Activated naive CD8-positive, alpha-beta T cell treated with anti-CD3 and anti-CD28 coated beads, Interleukin-2, amount 50 U/mL, for 24 hours (primary cell): ENCODE measurements at regions not wholly inside any gene's neighbourhood (a gene's known extent, or its start where the extent isn't known, plus 50 kb on each side); places are given as distances from the start of the nearest gene placed in this dataset.
A peak's percentile ranks its signal among the peaks of the same experiment; 100 is the strongest.
"Not testable (repeated sequence)": the region's sequence is repeated elsewhere in the genome, so short reads cannot be mapped to it uniquely, and the experiment has no call there.

ENCODE experiments used
- ATAC-seq: fragments of 150-1000 bp; cut with Tn5 transposase; one replicate; pipeline ENCODE4 v1.10.0; 2021
- DNase-seq: peaks from one replicate; pipeline ENCODE4 v3.0.0; 2021
- H3K27ac Mint-ChIP-seq: one replicate; pipeline ENCODE4 v1.8.0; 2021; ENCODE audit warnings: mild to moderate bottlenecking, mixed read lengths
- H3K27me3 Mint-ChIP-seq: one replicate; pipeline ENCODE4 v1.8.0; 2021; ENCODE audit warnings: mixed read lengths
- H3K36me3 Mint-ChIP-seq: one replicate; pipeline ENCODE4 v1.8.0; 2021; ENCODE audit warnings: low read depth, mixed read lengths
- H3K4me1 Mint-ChIP-seq: one replicate; pipeline ENCODE4 v1.8.0; 2021; ENCODE audit warnings: mixed read lengths
- H3K4me3 Mint-ChIP-seq: one replicate; pipeline ENCODE4 v1.8.0; 2021; ENCODE audit warnings: mild to moderate bottlenecking, moderate library complexity, mixed read lengths
- H3K9me3 Mint-ChIP-seq: one replicate; pipeline ENCODE4 v1.8.0; 2021; ENCODE audit warnings: mixed read lengths

DNA sequence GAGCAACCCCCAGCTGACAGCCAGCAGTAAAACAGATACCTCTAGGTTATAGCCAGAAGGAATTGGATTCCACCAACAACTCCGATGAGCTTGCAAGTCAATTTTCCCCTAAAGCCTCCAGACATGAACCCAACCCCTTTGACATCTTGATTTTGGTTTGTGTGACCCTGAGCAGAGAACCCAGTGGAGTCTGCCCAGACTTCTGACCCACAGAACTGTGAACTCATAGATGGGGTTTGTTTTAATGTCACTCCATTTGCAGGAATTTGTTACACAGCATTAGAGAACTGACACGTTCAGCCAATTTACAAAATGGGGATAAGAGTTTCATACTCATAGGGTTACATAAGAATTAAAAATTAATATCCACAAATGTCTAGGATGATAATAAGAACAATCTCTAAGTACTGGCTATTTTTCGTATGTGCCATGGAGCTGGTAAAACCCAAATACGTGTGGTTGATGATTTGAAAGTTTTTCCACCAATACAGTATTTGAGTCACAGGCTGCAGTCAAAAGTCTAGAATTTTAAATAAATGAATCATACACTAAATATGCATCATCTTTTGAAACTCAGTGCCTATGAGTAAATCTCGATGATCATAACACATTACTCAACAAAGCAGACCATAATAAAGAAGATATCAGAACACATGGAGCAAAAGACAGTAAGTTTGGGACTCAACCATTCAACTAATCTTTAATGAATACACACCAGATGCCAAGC lies 380.0 kb downstream of the ANAPC1 start:
- H3K4me3 Mint-ChIP-seq, H3K36me3 Mint-ChIP-seq, DNase-seq, H3K9me3 Mint-ChIP-seq: not testable (repeated sequence)
- peak; percentile 61 for ATAC-seq
- Mint-ChIP-seq H3K27me3 (peaks cover 13% of the 10 kb centered on the region), H3K4me1 (peaks cover 38% of the 10 kb centered on the region), H3K27ac (peak overlapping the region; percentile 46)

DNA sequence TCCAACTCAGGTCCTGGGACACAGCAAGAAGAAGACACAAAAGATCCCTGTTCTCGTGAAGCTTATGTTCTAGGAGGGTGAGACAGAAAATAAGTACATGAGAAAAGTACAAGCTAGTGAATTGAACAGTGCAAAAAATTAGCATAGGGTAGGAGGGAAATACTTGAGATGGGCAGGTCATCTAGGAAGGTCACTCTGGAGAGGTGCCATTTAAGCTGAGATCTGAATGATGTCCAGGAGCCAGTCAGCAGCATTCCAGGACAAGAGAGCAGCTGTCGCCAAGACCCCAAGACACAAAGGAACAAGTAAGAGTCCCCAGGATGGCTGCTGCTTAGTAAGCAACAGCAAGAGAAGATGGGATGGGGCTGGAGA lies 379.4 kb downstream of the ANAPC1 start:
- H3K36me3 Mint-ChIP-seq, ATAC-seq, DNase-seq, H3K4me3 Mint-ChIP-seq, H3K9me3 Mint-ChIP-seq: not testable (repeated sequence)
- Mint-ChIP-seq H3K27ac (peak overlapping the region; percentile 46), H3K27me3 (peaks cover 15% of the 10 kb centered on the region), H3K4me1 (peaks cover 40% of the 10 kb centered on the region)

DNA sequence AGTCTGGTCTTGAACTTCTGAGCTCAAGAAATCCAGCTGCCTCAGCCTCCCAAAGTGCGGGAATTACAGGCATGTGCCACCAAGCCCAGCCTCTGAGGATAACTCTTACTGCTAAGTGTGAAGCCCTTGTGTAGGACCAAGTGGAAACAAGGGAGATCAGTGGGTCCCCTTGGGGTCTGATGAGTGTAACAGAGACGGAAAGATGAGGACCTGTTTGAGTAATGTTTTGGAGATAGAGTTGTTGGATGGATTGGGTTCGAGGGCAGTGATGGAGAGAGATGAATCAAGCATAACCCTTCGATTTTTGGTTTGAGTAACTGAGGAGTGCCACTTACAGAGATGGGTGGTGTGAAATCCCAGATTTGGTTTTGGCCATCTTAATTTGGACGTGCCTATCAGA lies 378.7 kb downstream of the ANAPC1 start:
- DNase-seq, H3K4me3 Mint-ChIP-seq, H3K9me3 Mint-ChIP-seq, ATAC-seq, H3K27ac Mint-ChIP-seq, H3K36me3 Mint-ChIP-seq: not testable (repeated sequence)
- Mint-ChIP-seq H3K4me1 (peaks cover 40% of the 10 kb centered on the region), H3K27me3 (peaks cover 15% of the 10 kb centered on the region)

DNA sequence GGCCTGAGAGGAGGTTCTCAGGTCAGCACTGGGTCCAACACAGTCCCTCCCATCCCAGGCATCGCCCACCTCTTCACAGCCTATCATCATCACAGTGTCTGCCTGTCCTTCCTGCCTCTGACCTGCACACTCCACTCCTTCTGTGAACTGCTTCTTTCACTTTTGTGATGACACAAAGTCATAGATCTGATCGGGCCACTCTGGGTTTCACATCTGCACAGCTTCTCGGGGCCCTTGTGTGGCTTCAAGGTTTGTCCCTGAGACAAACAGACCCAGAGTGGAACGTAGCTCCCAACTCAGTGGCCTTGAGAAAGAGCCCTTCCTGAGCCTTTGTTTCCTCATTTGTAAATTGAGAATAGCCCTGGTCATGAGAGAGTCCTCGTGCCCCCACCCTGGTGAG lies 377.1 kb downstream of the ANAPC1 start:
- H3K4me1 Mint-ChIP-seq: peaks cover 39% of the 10 kb centered on the region
- H3K36me3 Mint-ChIP-seq, H3K27ac Mint-ChIP-seq, H3K9me3 Mint-ChIP-seq, H3K4me3 Mint-ChIP-seq: not testable (repeated sequence)
- H3K27me3 Mint-ChIP-seq: peaks cover 14% of the 10 kb centered on the region
- DNase-seq (peak; percentile 19), ATAC-seq (peak; percentile 83)

DNA sequence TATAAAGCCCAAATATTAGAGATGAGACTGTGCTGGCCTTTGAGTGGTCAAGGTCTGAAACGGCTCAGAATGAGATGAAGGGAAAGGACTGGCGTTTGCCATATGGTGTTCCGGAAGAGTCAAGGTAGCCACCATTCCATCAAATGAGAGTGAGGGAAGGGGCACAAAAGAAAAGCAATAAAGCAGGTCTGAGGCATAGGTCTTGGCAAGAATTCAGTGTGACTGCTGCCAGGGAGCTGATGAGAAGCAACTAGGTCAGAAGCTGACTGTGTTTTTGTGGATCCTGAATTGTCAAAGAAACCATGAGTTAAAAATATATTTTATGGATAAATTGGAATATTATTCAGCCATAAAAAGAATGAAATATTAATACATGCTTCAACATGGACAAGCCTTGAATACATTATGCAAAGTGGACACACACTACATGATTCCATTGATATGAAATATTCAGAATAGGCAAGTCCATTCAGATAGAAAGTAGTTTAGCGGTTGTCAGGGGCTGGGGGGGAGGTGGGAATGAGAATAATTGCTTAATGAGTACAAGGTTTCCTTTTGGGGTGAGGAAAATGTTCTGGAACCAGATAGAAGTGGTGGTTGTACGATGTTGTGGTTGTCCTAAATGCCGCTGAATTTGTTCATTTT lies 374.6 kb downstream of the ANAPC1 start:
- peaks cover 28% of the 10 kb centered on the region for H3K4me1 Mint-ChIP-seq
- not testable (repeated sequence) for H3K9me3 Mint-ChIP-seq, ATAC-seq, DNase-seq, H3K4me3 Mint-ChIP-seq, H3K27ac Mint-ChIP-seq, H3K36me3 Mint-ChIP-seq
- peaks cover 19% of the 10 kb centered on the region for H3K27me3 Mint-ChIP-seq

DNA sequence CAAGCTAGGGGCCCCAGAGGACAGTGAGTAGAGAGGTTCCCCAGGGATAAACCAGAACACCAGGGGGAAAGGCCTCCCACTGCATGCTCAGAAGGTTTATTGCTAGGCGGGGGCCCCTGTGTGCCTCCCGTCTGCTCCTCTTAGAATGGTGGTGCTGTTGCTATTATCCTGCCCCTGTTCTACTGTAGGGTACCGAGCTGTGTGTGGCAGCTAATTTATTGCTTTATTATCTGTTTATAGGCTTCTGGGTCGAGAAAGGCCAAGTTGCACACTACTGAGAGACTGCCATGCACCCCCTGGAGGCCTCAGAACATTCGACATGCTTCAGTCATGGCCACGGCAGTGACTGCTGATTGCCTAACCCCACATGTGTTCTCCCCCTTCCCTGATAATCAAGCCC lies 373.6 kb downstream of the ANAPC1 start:
- peaks cover 17% of the 10 kb centered on the region for H3K27me3 Mint-ChIP-seq
- H3K4me1 Mint-ChIP-seq: peaks cover 21% of the 10 kb centered on the region
- DNase-seq, H3K4me3 Mint-ChIP-seq, H3K36me3 Mint-ChIP-seq, ATAC-seq, H3K9me3 Mint-ChIP-seq, H3K27ac Mint-ChIP-seq: not testable (repeated sequence)

DNA sequence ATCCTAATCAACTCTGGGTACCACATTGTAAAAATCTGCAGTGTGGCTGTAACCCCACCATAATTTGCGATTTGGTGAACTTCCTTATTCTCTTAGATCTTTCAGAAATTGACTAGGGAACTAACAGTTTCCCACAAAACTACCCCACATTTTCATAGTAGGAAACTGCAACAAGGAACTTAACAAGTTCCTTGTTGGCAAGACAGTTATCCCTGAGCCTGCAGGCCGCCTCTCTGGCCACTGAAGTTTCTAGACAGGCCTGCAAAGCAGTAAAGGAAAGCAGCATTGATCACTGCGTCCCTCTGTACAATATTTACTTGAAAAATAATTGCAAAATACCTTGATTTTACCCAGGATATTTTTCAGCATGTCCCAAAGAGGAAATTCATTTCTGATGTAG lies 372.9 kb downstream of the ANAPC1 start:
- Mint-ChIP-seq H3K27me3 (peaks cover 14% of the 10 kb centered on the region), H3K4me1 (peaks cover 16% of the 10 kb centered on the region)
- not testable (repeated sequence) for H3K27ac Mint-ChIP-seq, ATAC-seq, H3K36me3 Mint-ChIP-seq, DNase-seq, H3K4me3 Mint-ChIP-seq, H3K9me3 Mint-ChIP-seq

DNA sequence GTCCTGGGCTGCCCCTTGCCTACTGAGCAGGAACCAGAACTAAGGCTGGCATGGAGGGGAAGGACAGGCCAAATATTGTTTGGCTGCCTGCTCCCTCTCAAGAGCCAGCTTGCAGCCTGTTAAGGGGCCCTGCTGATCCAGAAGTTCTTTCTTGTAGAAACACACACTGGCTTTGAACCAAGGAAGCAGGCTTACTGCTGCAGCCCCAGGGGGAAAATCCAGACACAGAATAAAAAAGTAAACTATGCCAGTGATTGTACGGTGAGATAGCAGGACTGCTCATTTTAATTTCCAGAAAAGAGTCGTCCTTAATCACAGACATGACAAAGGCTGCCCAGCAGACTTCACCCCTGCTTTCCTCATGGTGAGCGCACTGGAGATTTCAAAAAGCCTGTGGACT lies 371.6 kb downstream of the ANAPC1 start:
- H3K27me3 Mint-ChIP-seq: peaks cover 14% of the 10 kb centered on the region
- not testable (repeated sequence) for H3K36me3 Mint-ChIP-seq, H3K9me3 Mint-ChIP-seq, H3K4me3 Mint-ChIP-seq, DNase-seq, H3K27ac Mint-ChIP-seq, ATAC-seq
- peaks cover 12% of the 10 kb centered on the region for H3K4me1 Mint-ChIP-seq

DNA sequence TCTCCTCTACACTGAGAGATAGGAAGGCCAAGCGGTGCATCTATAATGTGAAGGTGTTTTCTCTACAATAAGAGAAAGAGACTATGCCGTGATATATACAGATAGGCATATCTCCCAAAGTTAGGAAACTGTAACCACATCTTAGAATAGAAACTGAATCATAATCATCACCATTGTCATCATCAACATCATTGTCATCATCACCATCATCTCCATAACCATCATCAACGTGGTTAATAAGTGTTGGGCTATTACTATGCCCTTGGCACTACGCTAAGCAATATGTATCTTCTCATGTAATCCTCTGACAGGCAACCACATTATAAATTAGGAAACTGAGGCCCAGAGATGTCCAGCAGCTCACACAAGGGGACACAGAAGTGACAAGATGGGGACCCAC lies 369.9 kb downstream of the ANAPC1 start:
- not testable (repeated sequence) for DNase-seq, H3K4me3 Mint-ChIP-seq, H3K27ac Mint-ChIP-seq, H3K36me3 Mint-ChIP-seq, H3K27me3 Mint-ChIP-seq, H3K4me1 Mint-ChIP-seq, H3K9me3 Mint-ChIP-seq
- peak; percentile 53 for ATAC-seq

DNA sequence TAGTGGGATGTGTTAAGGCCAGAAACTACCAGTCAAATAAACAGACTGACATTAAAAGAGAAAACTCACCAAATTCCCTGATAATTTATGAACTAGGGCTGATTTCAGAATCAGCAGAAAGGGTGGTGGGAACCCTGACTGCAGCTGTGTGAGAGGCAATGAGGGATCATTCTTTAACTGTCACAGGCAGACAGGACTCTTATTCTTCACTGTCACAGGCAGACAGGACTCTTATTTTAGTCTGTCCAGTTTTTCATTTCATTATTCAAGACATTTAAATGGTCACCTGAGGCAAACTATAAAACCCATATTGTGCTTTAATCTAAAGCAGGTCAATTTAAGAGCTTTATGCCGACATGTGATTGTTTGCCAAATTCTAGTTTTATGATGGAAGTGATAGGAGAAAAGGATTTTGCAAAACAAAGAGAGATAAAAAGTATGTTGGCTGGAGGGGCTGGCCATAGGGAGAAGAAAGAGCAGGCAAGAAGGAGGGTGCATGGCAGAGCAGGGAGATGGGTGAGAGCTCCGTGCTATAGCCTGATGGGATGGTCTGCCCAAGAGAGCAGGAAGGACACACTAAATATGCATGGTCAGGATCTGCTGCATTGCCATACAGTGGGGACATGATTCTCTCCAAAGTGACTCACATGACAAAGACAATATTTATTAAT lies 366.8 kb downstream of the ANAPC1 start:
- peaks cover 17% of the 10 kb centered on the region for H3K27me3 Mint-ChIP-seq
- H3K4me3 Mint-ChIP-seq, DNase-seq, H3K4me1 Mint-ChIP-seq, H3K36me3 Mint-ChIP-seq, H3K27ac Mint-ChIP-seq, ATAC-seq, H3K9me3 Mint-ChIP-seq: not testable (repeated sequence)

DNA sequence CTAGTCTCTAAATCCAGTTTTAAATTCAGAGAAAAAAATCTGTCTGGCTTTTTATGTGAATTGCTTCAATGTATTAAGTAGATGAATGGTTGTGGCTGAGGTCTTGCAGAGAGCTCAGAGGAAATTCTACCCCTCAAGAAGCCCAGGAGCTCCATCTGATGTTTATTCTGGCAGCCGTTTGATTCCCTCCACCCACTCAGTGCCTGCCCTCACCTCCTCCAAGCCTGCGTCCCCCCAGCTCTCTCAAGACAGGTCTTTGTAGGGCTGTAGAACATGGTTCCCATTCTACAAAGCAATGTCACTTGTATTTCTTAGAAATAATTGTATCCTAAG lies 366.3 kb downstream of the ANAPC1 start:
- not testable (repeated sequence) for H3K27ac Mint-ChIP-seq, DNase-seq, H3K4me1 Mint-ChIP-seq, H3K4me3 Mint-ChIP-seq, ATAC-seq, H3K36me3 Mint-ChIP-seq, H3K9me3 Mint-ChIP-seq
- peaks cover 19% of the 10 kb centered on the region for H3K27me3 Mint-ChIP-seq

DNA sequence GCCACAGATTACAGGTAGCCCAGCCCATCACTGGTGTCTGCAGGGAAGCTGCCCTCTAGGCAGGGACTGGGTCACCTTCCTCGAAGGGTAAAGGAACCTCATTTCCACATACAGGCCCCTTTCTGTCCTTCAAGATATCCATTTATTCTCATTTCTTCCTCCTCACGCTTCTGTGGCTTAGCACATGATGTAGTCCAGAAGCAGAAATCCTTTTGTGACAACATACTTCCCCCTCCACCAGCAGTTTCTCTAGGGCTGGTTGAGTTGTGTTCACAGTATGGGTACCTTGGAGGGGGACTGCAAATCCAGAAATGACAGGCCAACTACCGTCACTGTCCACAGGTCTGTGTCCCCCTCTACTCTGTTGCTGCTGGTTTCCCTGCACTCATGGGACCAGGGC lies 364.9 kb downstream of the ANAPC1 start:
- Mint-ChIP-seq H3K27me3 (peaks cover 20% of the 10 kb centered on the region), H3K4me3 (no peak overlapping the region), H3K4me1 (no peaks in the 10 kb centered on the region), H3K36me3 (no peaks in the 10 kb centered on the region), H3K27ac (no peak overlapping the region), H3K9me3 (no peaks in the 10 kb centered on the region)
- no peak for ATAC-seq
- DNase-seq: no peak

DNA sequence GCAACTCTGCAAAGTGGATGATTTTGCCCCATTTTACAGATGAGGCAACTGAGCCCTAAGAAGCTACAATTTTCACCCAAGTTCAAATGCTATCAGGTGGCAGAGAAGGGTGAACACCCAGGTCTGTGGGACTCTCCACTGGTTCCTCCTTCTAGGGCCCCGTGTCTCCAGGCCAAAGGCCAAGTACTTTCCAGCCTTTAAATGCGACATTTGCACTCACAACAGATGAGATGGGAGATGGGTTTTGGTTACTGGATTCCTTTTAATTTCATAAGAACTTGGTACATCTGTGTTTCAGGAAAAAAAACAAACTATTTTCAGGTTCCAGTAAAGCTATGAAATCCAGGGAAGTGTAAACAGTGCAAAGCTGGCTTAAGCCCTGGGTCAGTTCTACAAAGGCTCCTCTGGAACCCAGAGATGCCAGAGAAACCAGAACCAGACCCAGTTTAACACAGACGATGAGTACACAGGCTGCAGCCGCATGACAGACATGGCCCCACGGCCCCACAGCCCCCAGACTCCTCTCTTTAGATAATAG lies 361.7 kb downstream of the ANAPC1 start:
- no peaks in the 10 kb centered on the region for H3K9me3 Mint-ChIP-seq
- ATAC-seq (no peak), DNase-seq (no peak)
- no peak overlapping the region for H3K4me3 Mint-ChIP-seq
- H3K36me3 Mint-ChIP-seq: no peaks in the 10 kb centered on the region
- peaks cover 26% of the 10 kb centered on the region for H3K27me3 Mint-ChIP-seq
- no peak overlapping the region for H3K27ac Mint-ChIP-seq
- no peaks in the 10 kb centered on the region for H3K4me1 Mint-ChIP-seq

DNA sequence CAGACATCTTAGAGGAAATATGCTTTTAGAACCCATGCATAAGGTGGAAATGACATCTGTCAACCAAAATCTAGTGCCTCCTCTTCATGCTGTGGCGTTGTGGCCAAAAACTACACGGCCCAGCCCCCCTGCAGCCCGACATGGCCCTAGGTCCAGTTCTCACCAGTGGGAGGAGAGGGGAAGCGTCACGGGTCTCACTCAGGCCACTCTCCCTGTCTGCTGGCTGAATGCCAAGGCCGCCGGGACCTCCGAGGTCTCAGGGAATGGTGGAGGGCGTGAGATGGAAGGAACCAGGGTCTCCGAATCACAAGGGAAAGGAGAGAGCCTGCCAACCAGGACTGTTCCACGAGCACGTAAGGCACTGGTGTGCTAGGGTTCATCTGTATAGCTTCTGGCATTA lies 361.0 kb downstream of the ANAPC1 start:
- ATAC-seq (no peak), DNase-seq (no peak)
- Mint-ChIP-seq H3K27ac (no peak overlapping the region), H3K27me3 (peaks cover 26% of the 10 kb centered on the region), H3K9me3 (no peaks in the 10 kb centered on the region), H3K36me3 (no peaks in the 10 kb centered on the region), H3K4me1 (no peaks in the 10 kb centered on the region), H3K4me3 (no peak overlapping the region)

DNA sequence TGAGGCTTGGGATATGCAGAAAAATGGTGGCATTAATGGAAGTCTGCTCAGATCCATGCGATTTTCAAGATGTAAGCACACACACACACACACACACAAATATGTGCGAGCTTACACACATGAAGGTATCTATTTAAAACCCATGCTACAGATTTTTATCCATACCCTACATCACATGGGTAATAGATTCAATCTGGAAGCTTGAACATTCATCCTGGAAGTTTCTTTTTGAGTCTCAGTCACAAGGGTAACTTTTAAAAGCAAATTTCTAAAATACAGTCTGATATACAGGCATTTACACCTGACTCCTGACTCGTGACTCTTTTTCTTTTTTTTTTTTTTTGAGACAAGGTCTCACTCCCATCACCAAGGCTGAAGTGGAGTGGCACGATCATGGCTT lies 359.0 kb downstream of the ANAPC1 start:
- H3K27me3 Mint-ChIP-seq: peaks cover 31% of the 10 kb centered on the region
- not testable (repeated sequence) for H3K4me1 Mint-ChIP-seq, H3K36me3 Mint-ChIP-seq, H3K4me3 Mint-ChIP-seq, H3K9me3 Mint-ChIP-seq, ATAC-seq, H3K27ac Mint-ChIP-seq, DNase-seq
